HG02571 (cell line): ENCODE measurements at regions not wholly inside any gene's neighbourhood (a gene's known extent, or its start where the extent isn't known, plus 50 kb on each side); places are given as distances from the start of the nearest gene placed in this dataset.

ENCODE experiments used
- ATAC-seq: cut with Tn5 transposase; IDR thresholded peaks from one replicate; pipeline ENCODE4 v1.9.1; 2021; ENCODE audit warnings: mild to moderate bottlenecking, moderate library complexity; ENCODE audit not compliant: unreplicated experiment

DNA sequence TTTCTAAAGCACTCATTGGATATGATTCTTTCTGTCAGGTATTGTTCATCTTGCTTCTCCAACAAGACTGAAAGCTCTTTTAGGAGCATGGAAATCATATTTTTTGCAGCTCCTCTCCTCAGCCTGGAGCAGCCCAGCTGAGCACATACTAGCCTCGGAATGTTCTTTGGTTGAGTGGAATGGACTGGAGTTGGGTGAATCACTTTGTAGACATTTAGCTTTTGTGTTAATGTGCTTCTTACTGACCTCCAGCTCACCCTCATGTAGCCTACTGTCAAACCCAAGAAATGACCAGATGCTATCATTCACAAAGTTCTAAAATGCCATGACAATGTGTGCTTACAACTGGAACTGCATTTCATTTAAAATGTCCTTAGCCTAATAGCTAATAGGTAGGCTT lies 161.1 kb downstream of the NUAK1 start:
- no peak for ATAC-seq

GRCh38 chr12:105978276-105978675 lies 160.5 kb downstream of the NUAK1 start:
- ATAC-seq = no peak

DNA sequence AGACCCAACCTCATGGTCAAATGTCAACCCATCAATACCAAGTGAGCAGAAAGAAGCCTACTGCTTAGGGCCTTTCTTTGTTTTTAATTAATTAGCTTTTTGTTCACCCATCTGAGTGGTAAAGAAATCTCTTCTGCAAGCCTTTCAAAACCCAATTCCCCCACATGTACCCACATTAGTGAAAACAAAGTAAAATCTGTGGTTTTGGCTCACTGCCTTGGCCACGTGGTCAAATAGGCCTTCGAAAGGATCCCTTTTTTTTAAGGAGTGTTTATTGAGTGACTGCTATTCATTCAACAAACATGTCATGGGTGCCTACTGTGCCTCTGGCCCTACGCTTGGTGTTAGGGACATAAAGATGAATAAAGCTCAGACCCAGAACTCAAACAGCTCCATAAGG lies 160.1 kb downstream of the NUAK1 start:
- ATAC-seq = no peak

DNA sequence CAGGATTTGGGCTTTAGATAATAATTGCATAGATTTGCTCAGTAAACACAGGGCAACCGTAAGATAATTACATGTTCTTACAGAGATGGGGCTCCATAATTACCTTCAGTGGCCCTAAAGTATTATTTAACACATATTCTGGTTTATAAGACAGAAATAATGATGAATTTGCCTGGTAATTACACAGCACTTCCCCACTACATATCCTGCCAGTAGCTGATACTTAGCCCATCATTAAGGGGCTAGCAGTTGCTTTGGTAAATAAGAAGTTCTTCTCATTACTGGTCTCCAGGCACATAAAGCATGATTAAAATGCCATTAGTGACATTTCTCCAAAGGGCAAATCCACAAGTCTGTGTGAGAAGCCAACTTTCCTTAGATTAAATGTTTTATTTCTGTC lies 158.7 kb downstream of the NUAK1 start:
- ATAC-seq = no peak

- ATAC-seq = no peak
These were observed 158.2 kb downstream of the NUAK1 start for GRCh38 chr12:105980533-105980932.

GRCh38 chr12:105982022-105982421 lies 156.7 kb downstream of the NUAK1 start:
- ATAC-seq = no peak

DNA sequence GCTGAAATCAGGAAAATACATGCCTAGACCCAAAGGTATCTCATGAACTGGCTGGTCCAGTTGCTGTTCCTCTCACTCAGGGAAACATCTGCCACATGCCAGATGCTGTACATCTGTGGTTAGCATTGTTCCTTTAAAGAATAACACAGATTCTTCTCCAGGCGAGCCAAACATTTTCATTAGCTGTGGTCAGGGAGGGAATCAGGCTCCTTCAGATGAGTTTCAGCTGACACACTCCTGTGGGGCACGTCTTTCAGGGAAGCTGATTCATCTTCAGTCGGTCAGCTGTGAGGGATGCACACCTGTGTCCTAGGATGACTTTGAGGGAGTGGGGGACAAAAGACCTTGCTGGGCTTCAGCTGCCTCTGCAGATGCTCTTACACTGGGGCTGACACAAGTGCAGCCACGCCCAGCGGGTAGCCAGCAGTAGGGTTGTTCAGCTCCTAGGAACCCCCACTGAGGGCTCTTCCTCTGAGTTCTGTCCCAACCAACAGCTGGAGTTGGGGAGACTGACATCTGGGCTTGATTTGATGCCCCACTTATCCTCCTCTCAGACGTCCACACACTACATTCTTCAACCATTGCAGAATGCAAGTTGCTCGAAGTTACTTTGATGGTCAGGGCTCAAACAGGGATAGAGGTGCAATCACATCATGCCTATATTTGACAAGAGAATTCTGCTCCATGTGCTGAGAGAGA lies 155.0 kb downstream of the NUAK1 start:
- ATAC-seq = no peak

GRCh38 chr12:105985383-105985782 lies 153.4 kb downstream of the NUAK1 start:
- no peak for ATAC-seq

DNA sequence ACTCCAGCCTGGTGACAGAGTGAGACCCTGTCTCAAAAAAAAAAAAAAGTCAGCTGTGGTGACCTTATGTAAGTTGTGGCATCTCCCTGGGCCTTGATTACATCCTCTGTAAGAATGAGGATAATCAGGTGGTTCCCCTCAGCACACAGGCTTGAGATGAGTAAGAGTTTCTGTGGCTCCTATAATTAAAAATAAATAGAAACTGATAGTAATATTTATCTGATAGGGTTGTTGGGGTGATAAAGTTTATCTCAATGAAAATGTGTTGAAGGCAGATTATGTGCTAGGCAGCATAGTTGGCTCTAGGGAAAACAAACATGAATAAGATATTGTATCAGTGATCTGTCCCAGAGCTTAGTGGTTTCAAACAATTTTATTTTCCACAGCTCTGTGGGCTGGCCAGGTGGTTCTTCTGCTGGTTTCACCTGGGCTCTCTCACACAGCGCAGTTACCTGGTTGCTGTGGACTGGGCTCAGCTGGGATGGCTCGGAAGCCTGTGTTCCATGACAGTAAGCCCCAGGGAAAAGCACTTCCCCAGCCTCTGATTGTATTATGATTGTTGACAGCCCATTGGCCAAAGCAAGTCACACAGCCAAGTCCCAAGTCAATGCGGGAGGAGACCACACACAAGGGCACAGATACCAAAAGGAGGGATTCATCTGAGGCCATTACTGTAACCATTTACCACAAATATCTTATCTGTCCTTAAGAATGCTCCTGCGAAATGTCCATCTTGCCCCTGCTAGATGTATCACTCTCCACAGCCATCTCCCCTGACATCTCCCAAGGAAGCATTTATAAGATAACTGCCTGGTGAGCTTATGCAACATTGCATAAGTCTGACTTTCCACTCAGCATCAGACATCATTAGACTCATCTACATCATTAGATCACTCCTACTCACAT lies 151.7 kb downstream of the NUAK1 start:
- ATAC-seq = no peak

DNA sequence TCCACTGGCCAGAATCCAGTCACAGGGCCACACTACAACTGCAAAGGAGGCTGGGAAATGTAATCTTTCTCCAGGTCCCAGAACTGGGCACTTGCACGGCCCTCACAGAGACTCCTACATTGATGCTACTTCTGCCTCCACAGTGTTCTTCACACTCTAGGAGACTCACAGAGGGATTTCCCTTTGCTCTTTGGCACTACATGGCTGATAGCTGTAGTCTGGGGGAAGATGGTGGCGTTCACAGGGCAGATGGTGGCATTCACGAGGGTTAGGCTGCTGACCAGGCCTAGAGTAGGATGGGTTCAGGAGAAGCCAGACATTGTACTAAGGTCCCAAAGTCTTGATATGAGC lies 151.1 kb downstream of the NUAK1 start:
- ATAC-seq = no peak

DNA sequence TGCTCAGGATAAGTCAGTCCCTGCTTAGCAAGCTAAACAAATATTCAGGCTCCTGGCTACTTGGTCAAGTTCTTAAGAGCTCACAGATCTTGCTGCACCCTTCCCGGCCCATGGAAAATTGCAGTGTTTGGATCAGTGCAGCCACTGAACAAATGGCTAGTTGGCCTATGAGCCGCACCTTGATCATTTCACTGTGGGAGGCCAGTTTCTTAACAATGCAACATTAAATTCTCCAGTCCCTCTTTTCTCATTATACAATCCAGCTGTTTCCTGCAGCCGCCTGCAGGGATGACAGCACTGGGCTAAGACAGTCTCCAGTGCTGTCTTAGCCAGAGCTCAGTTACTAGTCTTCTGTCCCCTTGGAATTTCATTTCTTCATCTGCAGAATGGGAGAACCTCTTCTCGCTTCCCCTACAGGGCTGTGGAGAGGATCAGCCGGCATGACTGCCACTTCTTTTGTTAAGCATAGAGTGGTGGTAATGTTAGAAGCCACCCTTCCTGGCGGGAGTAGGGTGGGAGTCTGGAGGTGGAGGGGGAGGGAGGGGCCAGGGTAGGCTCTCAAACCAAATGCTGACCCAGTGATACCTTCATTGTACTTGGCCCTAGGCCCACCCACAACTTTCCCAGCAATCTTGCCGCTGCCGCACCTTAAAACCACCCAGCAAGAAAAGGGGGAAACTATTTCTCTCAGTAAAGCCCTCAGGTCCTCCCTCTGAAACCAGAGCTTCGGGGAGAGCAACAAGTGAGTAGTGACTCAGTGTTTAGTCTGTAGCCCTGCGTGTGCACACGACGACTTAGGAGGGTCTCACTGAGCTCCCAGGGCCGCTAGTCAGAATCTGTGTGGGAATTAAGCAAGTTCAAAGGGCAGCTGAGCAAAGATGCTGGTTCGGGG lies 145.7 kb downstream of the NUAK1 start:
- no peak for ATAC-seq

DNA sequence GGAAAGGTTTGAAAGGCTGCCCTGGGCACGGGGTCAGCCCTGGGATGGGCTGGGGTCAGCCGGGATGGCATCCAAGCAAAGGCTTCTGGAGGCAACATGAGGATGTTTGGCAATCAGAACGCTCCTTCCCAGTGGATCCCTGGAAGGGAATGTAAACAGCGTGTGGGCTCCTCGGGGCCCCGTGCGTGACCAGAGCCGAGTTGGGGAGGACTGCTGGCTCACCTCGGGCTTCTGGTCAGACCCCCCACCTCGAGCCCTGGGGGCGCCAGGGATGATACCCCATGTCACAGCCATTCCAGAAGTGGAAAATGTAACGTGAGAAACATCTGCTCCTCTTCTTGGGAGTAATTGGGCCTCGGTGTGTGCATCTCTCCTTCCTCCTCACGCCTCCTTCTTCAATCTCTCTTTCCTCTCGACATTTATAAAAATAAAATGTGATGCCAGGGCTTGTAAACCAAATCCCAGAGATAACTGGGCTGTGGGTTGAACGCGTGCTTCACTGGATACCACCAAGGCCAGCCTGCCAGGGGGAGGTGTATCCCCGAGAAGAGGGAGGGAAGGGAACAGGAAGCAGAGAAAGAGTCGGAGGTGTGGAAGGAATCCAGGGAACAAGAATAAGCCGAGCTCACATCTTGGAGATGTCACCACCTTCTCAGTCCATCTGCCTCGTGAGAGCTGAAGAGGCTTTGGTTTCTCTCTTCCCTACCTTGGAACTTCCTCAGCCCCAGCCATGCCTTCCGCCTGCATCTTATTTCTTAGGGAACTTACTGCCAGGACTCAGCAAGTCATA lies 144.8 kb downstream of the NUAK1 start:
- ATAC-seq = no peak

GRCh38 chr12:105995961-105996431 lies 142.8 kb downstream of the NUAK1 start:
- no peak for ATAC-seq

DNA sequence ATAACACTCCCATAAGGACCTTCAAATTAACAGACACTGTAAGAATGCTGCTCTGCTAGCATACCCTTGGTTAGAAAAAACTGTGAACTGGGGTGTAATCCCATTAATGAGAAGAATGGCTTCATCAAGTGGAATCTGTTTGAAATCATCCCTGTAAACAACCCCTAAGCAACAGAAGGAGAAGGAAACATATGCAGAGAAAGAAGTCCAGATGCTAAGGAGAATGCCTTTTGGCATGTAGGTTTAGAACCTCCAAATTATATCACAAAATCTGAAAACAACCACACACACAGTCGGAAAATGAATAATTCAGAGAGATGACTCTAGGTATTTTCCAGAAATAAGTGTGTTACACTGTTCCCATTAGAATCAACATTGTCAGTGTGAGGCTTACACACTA lies 140.2 kb downstream of the NUAK1 start:
- no peak for ATAC-seq

- ATAC-seq = no peak
These were observed 138.2 kb downstream of the NUAK1 start for GRCh38 chr12:106000382-106001104.

DNA sequence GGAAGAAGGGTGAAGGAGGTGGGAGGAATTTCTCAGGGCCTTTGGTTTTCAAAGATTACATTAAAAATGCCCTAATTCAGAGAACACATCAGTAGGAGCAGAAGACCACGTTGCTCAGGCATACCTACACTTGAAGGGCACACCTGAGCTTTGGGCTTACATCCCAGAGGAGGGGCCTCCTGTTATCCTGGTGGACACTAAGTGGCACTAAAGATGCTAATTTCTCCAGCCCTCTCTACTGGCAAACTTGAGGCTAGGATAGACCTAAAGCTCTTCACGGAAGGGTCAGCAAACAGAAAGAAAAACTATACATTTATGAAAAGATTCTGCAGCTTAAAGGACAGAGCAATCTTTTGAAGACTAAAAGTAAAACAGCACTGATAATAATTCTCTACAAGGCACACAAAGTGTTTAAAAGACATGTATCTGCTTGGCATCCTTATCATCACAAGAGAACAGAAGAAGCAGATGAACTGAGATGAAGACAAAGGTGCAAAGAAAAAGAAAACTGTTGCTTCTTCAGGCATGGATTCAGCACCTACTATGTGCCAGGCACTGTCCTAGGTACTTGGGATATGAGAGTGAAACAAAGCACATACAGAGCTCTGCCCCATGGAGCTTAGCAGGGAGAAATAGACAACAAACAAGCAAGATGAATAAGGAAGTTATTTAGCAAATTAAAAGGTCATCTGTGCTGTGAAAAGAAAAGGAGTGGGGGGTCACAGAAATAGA lies 137.5 kb downstream of the NUAK1 start:
- no peak for ATAC-seq

DNA sequence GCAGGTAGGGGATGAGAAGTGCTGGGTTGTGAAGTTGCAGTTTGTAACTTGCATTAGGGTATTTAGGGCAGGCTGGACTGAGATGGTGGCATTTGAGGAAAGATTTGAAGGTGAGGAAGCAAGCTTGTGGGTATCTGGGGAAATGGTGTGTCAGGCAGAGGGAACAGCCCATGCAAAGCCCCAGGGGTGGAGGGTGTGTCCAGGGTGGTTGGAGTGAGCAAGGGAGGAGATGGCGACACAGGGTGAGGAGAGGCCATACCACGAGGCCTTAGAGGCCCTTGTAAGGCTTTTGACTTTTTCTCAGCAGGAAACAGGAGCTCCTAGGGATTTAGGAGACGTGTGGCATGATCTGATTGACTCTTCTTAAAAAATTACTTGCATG lies 136.9 kb downstream of the NUAK1 start:
- ATAC-seq = no peak

DNA sequence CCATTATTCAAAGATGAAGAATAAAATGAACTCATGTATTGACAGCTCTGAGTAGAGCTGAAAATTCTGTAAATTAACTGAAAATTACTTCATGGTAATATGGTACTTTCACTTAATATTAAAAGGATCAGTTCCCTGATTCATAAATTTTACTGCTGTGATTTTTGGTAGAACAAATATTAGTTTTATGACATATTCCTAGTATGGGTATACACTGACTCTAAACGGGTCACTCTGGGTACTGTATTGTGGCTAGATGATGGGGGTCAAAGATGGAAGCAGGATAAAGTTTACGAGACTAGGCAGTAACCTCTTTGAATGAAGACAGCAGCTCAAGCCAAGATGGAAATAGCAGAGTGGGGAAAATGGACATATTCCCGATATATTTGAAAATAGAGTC lies 135.5 kb downstream of the NUAK1 start:
- ATAC-seq = no peak

DNA sequence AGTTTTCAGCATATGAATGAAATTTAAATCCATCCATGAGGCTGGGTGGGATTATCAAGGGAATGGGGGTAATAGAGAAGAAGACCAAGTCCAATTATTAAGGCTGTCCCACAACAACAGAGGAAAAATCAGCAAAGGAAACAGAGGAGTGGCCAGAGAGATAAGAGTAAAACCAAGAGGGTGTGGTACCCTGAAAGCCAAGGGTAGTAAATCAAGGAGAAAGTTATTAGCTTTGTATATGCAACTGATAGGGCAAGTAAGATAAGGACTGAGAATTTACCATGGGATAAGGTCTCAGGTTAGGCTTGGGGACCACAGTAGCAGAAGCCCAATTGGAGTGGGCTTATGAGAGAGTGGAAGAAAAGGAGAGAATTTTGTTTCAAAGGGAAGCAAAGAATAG lies 134.5 kb downstream of the NUAK1 start:
- ATAC-seq = no peak
